Renal cortical epithelial cell (primary cell): ENCODE measurements at regions not wholly inside any gene's neighbourhood (a gene's known extent, or its start where the extent isn't known, plus 50 kb on each side); places are given as distances from the start of the nearest gene placed in this dataset.

ENCODE experiments used
- DNase-seq: peaks from one replicate; pipeline ENCODE4 v3.0.0-alpha.2; 2011; ENCODE audit warnings: low read depth

- no peak for DNase-seq
Observed at GRCh38 chr15:100783291-100783690, 96.3 kb upstream of the ALDH1A3 start.

- DNase-seq: no peak
Observed at GRCh38 chr15:100783760-100784492, 95.7 kb upstream of the ALDH1A3 start.

DNA sequence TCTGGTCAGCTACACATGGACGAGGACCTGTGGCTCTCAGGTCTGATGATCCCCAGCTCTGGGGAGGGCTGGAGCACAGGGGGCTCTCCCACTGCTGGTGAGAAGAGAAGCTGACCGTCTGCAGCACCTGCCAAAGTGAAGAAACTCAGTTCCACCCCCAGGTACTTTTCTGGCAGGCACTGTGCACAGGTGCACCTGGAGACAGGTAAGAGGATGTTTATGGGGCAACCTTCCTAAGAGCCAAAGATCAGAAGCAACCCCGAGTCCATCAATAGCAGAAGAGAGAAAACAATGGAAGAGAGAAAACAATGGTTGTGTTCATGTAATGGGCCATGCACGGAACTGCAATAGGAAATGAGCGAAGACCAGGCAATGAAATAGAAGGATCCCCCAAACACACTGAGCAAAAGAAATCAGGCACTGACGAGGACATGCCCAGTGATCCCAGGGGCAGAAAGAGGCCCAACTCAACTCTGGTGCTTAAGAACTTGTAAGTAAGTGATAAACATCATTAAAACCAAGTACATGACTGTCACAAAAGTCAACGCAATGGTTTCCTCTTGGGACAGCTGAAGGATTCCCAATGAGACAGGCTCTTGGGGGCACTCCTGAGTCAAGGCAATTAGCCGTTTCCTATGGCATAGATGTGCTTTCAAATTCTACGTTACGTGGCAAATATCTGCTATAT is 95.0 kb upstream of the ALDH1A3 start:
- DNase-seq: no peak

- no peak for DNase-seq
Observed at GRCh38 chr15:100785181-100786138, 94.2 kb upstream of the ALDH1A3 start.

DNA sequence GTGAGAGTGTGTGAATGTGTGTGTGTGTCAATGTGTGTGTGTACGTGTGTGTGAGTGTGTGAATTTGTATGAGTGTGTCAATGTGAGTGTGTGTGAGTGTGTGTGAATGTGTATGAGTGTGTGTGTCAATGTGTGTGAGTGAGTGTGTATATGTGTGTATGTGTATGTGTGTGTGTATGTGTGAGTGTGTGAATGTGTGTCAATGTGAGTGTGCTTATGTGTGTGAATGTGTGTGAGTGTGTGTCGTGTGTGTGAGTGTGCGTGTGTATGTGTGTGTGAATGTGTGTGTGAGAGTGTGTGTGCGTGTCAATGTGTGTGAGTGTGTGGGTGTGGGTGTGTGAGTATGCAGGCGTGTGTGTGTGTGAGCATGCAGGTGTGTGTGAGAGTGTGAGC is 93.5 kb upstream of the ALDH1A3 start:
- no peak for DNase-seq

GRCh38 chr15:100786901-100787566 is 92.6 kb upstream of the ALDH1A3 start:
- no peak for DNase-seq

GRCh38 chr15:100787567-100788417 is 91.8 kb upstream of the ALDH1A3 start:
- DNase-seq: no peak

DNA sequence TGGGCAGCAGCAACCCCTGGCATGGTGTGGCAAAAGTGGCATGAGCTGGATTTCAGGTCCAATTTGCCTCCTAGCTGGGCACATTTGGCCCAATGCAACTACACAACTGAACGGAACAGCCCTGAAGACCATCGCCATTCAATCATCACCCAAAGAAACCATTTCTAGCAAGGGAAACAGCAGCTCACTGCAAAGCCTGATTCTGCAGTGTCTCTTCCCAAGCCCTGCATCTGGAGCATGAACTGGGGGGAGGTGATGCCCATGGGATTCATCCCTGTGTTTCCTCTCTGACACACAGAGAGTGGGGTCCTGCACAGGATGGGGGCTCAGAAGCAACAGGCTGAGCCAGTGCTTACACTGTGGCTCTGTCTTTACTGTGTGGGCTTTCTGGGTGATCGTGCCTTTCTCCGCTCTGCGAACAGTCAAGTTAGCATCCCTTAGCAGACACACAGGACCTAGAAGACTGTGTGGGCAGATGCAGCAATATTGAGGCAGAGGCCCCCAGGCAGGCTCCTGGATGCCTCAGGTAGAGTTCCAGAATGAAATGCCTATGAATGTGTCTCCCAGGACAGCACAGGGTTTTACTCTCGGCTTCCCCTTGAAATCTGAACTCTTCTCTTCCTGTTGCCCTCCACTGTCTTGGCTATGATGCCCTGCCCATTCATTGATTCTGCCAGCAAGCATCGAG is 91.1 kb upstream of the ALDH1A3 start:
- DNase-seq: no peak

GRCh38 chr15:100790786-100791265 is 88.8 kb upstream of the ALDH1A3 start:
- no peak for DNase-seq

GRCh38 chr15:100794008-100794407 is 85.6 kb upstream of the ALDH1A3 start:
- DNase-seq: no peak

DNA sequence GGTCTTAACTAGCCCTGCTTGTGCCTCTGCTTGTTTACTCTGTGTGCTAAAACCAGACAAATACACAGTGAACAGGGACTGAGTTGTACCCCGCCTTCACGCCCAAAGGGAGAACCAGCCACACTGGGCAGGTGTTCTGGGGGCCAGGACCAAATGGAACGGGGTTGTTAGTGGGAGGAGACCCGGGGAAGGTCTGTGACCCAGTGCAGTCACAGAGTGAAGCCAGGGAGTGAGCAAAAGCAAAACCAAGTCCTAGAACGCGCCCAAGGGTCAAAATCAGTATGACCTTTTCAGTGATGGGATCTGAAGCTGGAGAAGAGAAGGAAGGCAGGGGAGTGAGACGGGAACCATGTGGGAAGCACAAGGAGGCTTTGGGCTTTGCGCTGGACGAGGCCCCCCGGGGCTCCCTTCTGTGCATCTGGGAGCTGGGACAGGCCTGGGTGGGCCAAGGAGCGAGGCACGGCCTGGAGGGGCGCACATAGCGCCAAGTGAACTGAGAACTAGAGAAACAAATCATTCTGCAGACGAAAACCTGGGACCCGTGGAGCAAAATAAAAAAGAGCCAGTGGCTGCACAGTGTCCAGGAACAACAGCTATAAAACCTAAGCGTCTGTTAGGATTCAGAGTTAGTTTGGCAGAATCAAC is 78.3 kb upstream of the ALDH1A3 start:
- no peak for DNase-seq

DNA sequence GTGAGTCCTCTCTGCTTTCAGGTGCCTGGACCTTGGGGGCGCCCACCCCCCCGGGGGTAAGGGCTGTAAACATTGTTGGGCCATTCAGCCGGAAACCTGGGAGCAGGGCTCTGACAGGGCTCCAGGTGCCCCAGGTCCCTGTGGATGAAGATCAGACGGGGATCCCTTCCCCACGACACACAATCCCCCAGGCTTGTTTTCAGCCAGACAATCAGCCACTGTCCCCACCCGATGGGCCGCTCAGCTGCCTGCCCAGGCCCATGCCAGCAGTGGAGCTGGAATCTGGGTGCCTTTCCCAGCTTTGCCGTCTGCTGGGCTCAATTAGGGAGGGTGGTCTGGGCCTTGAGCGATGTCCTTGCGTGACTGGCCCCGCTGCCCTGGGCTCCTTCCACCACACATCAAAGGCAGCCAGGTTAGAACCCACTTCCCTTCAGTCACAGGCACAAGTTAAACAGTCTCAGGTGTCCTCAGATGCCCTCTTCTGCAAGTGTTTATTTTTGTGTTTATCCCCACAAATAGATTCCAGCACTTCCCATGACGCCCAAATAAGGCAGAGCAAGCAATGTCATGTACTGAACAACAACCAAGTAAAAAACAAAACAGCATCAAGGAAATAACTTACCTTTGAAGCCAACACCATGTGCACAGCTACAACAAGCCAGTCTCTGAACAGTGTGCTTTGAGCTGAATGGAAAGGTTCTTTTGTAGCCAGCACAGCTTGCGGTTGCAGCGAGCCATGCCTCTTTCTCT is 77.0 kb upstream of the ALDH1A3 start:
- no peak for DNase-seq

- no peak for DNase-seq
Observed at GRCh38 chr15:100803171-100803440, 76.5 kb upstream of the ALDH1A3 start.

DNA sequence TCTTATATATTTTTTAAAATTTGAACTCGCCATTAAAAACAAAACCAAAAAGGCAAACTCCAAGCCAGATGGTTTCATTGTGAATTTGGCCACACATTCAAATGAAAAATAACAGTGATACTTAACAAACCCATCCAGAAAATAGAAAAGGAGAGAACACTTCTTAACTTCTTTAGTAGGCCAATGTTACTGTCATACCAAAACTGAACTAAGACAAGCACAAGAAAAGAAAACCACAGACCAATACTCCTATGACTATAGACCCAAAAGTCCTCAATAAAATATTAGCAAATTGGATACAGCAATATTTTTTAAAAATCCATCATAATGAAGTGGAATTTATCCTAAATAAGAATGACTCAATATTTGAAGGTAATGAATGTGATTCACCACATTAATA is 73.5 kb upstream of the ALDH1A3 start:
- DNase-seq: no peak

GRCh38 chr15:100807028-100807427 is 72.6 kb upstream of the ALDH1A3 start:
- no peak for DNase-seq

DNA sequence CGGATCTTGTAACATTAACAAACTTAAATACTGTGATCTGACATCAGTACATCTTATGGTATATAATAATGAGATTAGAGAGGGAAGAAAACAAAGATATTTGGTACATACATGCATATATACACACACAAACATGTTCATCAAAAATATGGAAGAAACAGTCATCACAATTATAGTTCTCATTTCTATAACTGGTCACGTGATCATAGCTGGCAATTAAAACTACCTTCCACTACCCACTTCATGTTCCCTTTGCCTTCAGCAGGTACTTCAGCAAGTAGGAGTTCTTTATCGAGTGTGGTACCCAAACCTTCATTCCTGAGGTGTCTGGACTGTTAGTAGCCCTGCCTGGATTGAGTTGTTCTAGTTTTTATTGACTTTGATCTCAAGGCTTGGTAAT is 70.9 kb upstream of the ALDH1A3 start:
- DNase-seq: no peak

- peak; percentile 7 for DNase-seq
Observed at GRCh38 chr15:100809151-100809550, 70.5 kb upstream of the ALDH1A3 start.

DNA sequence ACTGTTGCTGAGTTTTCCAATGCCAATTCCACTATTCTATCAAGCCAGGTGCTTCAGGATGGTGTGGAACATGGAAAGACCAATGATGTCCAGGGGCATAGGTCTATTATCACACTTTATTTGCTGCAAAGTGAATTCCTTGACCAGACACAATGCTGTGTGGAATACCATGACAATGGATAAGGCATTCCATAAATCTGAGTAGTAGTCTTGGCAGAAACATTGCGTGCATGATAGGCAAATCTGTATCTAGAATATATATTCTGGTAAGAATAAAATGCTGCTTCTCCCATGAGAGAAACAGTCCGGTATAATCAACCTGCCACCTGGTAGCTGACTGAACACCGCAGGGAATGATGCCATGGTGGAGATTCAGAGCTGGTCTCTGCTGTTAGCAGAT is 70.0 kb upstream of the ALDH1A3 start:
- DNase-seq: no peak

DNA sequence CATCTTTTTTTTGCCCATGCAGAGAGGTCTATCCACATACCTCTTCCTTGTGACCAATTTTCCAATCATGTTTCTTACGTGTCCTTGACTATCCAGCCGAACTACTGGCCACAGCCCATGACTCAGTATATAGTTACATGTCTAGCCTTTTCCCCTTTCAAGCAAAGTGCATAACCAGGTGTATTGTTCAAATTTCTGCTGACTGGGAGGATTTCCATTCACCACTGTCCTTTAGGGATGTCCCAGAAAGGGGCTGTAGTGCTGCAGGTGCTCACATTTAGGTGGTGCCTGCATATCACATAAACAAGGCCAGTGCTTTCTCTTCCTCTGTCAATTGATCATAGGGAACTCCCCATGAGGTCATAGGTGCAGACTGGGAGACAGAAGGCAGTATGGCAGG is 69.4 kb upstream of the ALDH1A3 start:
- DNase-seq: no peak
